ENCODE measurements at regions not wholly inside any gene's neighbourhood (a gene's known extent, or its start where the extent isn't known, plus 50 kb on each side); places are given as distances from the start of the nearest gene placed in this dataset.

- TF ChIP-seq CTCF (IDR thresholded peaks at IDR 0.05) = no peak
- TF ChIP-seq EZH2 (IDR thresholded peaks at IDR 0.05; ENCODE audit: borderline replicate concordance, insufficient read depth, low read depth, low read length, poor library complexity, severe bottlenecking) = no peak
Observed at GRCh38 chr4:104063341-104063740, 343.6 kb upstream of the TACR3 start.

All from B cell (primary cell).